22Rv1 (cell line): ENCODE measurements at regions not wholly inside any gene's neighbourhood (a gene's known extent, or its start where the extent isn't known, plus 50 kb on each side); places are given as distances from the start of the nearest gene placed in this dataset.
"Not testable (repeated sequence)": the region's sequence is repeated elsewhere in the genome, so short reads cannot be mapped to it uniquely, and the experiment has no call there.

Source experiments
- H3K27ac ChIP-seq: fragments of 450-650 bp; 2 replicates; pipeline ENCODE4 v1.5.1; 2017
- CTCF ChIP-seq: fragments of 450-650 bp; IDR thresholded peaks from 2 replicates; pipeline ENCODE4 v1.5.1; 2017; ENCODE audit warnings: mild to moderate bottlenecking
- ZFX ChIP-seq: fragments of 450-650 bp; IDR thresholded peaks from 2 replicates; pipeline ENCODE4 v1.6.1; 2017; ENCODE audit warnings: antibody characterized with exemption, borderline replicate concordance

- TF ChIP-seq CTCF (no peak), ZFX (no peak)
- no peak overlapping the region for H3K27ac ChIP-seq
These were observed 195.1 kb upstream of the EDNRA start for GRCh38 chr4:147285751-147286150.

- H3K27ac ChIP-seq = no peak overlapping the region
- TF ChIP-seq ZFX (no peak), CTCF (no peak)
These were observed 193.9 kb upstream of the EDNRA start for GRCh38 chr4:147286846-147287587.

- TF ChIP-seq ZFX = no peak
- TF ChIP-seq CTCF = no peak
- H3K27ac ChIP-seq = no peak overlapping the region
These were observed 193.4 kb upstream of the EDNRA start for GRCh38 chr4:147287588-147287890.

- TF ChIP-seq CTCF = no peak
- no peak for TF ChIP-seq ZFX
- H3K27ac ChIP-seq = no peak overlapping the region
These were observed 192.4 kb upstream of the EDNRA start for GRCh38 chr4:147288512-147288911.

GRCh38 chr4:147289181-147289580, 191.7 kb upstream of the EDNRA start:
- no peak overlapping the region for H3K27ac ChIP-seq
- TF ChIP-seq ZFX (no peak), CTCF (no peak)

GRCh38 chr4:147292604-147293313, 188.1 kb upstream of the EDNRA start:
- H3K27ac ChIP-seq = not testable (repeated sequence)

GRCh38 chr4:147293314-147293677, 187.6 kb upstream of the EDNRA start:
- H3K27ac ChIP-seq = not testable (repeated sequence)

- no peak for TF ChIP-seq CTCF
- no peak for TF ChIP-seq ZFX
- H3K27ac ChIP-seq = no peak overlapping the region
These were observed 181.7 kb upstream of the EDNRA start for GRCh38 chr4:147299205-147299604.
